Keratinocyte (primary cell): ENCODE measurements at regions not wholly inside any gene's neighbourhood (a gene's known extent, or its start where the extent isn't known, plus 50 kb on each side); places are given as distances from the start of the nearest gene placed in this dataset.

ENCODE experiments used
- DNase-seq: peaks from one replicate; pipeline ENCODE4 v3.0.0-alpha.2; 2011; ENCODE audit warnings: low read depth, missing footprints, low spot score
- FAIRE-seq: peaks from 2 replicates; lab custom pipeline; 2011; peaks lifted over from hg19 to GRCh38; lab: Jason Lieb, UNC
- H2AFZ ChIP-seq: 2 replicates; pipeline ENCODE4 v1.6.0; 2012; ENCODE audit warnings: low read length, control low read depth, inconsistent platforms; ENCODE audit not compliant: control insufficient read depth
- H3K27ac ChIP-seq: 2 replicates; pipeline ENCODE4 v1.5.1; 2011; ENCODE audit warnings: low read length; ENCODE audit not compliant: control insufficient read depth, insufficient read depth
- H3K27me3 ChIP-seq: 3 replicates; pipeline ENCODE4 v1.6.0; 2011; ENCODE audit warnings: low read length; ENCODE audit not compliant: control insufficient read depth, insufficient read depth; ENCODE audit errors: extremely low read depth
- H3K36me3 ChIP-seq, 2 experiments: 2 replicates in 1 of 2; 3 replicates in 1 of 2; pipeline ENCODE4 v1.5.1; 2011; ENCODE audit warnings: low read length in 2 of 2, mild to moderate bottlenecking in 1 of 2; ENCODE audit not compliant: control insufficient read depth in 2 of 2, insufficient read depth in 2 of 2; ENCODE audit errors: extremely low read depth in 1 of 2
- H3K4me1 ChIP-seq: 3 replicates; pipeline ENCODE4 v1.5.1; 2011; ENCODE audit warnings: low read length; ENCODE audit not compliant: control insufficient read depth, insufficient read depth; ENCODE audit errors: extremely low read depth
- H3K4me2 ChIP-seq: 3 replicates; pipeline ENCODE4 v1.6.0; 2011; ENCODE audit warnings: low read depth, low read length; ENCODE audit not compliant: control insufficient read depth, insufficient read depth; ENCODE audit errors: extremely low read depth
- H3K4me3 ChIP-seq, 3 experiments: fragments of 200-600 bp in 1 of 3; sonication (generic) in 1 of 3; 2 replicates in 2 of 3; 3 replicates in 1 of 3; pipeline ENCODE4 v1.5.1; 2011 to 2016; ENCODE audit warnings: low read length in 3 of 3, mild to moderate bottlenecking in 3 of 3, control low read depth in 2 of 3, inconsistent platforms in 1 of 3, low read depth in 1 of 3, mixed read lengths in 1 of 3, mixed run types in 1 of 3, moderate library complexity in 1 of 3; ENCODE audit not compliant: control insufficient read depth in 2 of 3, insufficient read depth in 2 of 3; ENCODE audit errors: extremely low read depth in 1 of 3
- H3K79me2 ChIP-seq: 2 replicates; pipeline ENCODE4 v1.6.0; 2012; ENCODE audit warnings: low read length; ENCODE audit not compliant: control insufficient read depth, insufficient read depth
- H3K9ac ChIP-seq: 3 replicates; pipeline ENCODE4 v1.6.0; 2011; ENCODE audit warnings: low read length; ENCODE audit not compliant: control insufficient read depth, insufficient read depth; ENCODE audit errors: extremely low read depth
- H3K9me1 ChIP-seq: 3 replicates; pipeline ENCODE4 v1.6.0; 2011; ENCODE audit warnings: low read length; ENCODE audit not compliant: control insufficient read depth, insufficient read depth; ENCODE audit errors: extremely low read depth
- H3K9me3 ChIP-seq: 2 replicates; pipeline ENCODE4 v1.5.1; 2012; ENCODE audit warnings: low read depth, low read length; ENCODE audit not compliant: control insufficient read depth
- H4K20me1 ChIP-seq: 3 replicates; pipeline ENCODE4 v1.6.0; 2011; ENCODE audit warnings: low read length; ENCODE audit not compliant: control insufficient read depth, insufficient read depth; ENCODE audit errors: extremely low read depth
- CTCF ChIP-seq, 3 experiments: IDR thresholded peaks in 1 of 3; conservative IDR thresholded peaks in 1 of 3; optimal IDR thresholded peaks in 1 of 3; 2 replicates in 2 of 3; 3 replicates in 1 of 3; pipeline versions ENCODE3 to v1.5.1; 2011; ENCODE audit warnings: low read length in 3 of 3, mild to moderate bottlenecking in 3 of 3, moderate library complexity in 2 of 3, control low read depth in 1 of 3, inconsistent platforms in 1 of 3; ENCODE audit not compliant: insufficient read depth in 2 of 3; ENCODE audit errors: extremely low read depth in 1 of 3
- EZH2 ChIP-seq: IDR thresholded peaks from one replicate; pipeline ENCODE4 v1.6.1; 2012; ENCODE audit warnings: inconsistent platforms, mild to moderate bottlenecking, low read length, moderate library complexity
- dilution Hi-C: fragments of 300-500 bp; cut with MboI; formaldehyde crosslinking; loops from one replicate; pipeline ENCODE4 v1.7.0; 2020; ENCODE audit warnings: low sequenced_read_pairs; ENCODE audit not compliant: extremely low pct_ligation_motif_present

GRCh38 chr5:125829349-125829748 is 593.9 kb upstream of the GRAMD2B start:
- H3K4me2 ChIP-seq: no peak overlapping the region
- no peaks in the 10 kb centered on the region for H4K20me1 ChIP-seq
- TF ChIP-seq CTCF (optimal IDR thresholded peaks at IDR 0.05 in 1 of 3, IDR thresholded peaks at IDR 0.05 in 1 of 3, conservative IDR thresholded peaks at IDR 0.05 in 1 of 3; ENCODE audit: extremely low read depth in 1 of 3, insufficient read depth in 2 of 3, low read length in 3 of 3) (no peak), EZH2 (no peak)
- H3K4me1 ChIP-seq: no peaks in the 10 kb centered on the region
- no peaks in the 10 kb centered on the region for H3K9me3 ChIP-seq
- no peaks in the 10 kb centered on the region for H3K9me1 ChIP-seq
- DNase-seq (no peak), FAIRE-seq (no peak)
- no peak overlapping the region for H3K27ac ChIP-seq
- no peak overlapping the region for H3K9ac ChIP-seq
- no peaks in the 10 kb centered on the region for H3K36me3 ChIP-seq
- no peak overlapping the region for H2AFZ ChIP-seq
- no peak overlapping the region for H3K4me3 ChIP-seq
- no peaks in the 10 kb centered on the region for H3K79me2 ChIP-seq
- dilution Hi-C loops: no loop called here
- no peaks in the 10 kb centered on the region for H3K27me3 ChIP-seq

GRCh38 chr5:125833398-125833797 is 589.8 kb upstream of the GRAMD2B start:
- Histone ChIP-seq H3K9me1 (no peaks in the 10 kb centered on the region), H4K20me1 (no peaks in the 10 kb centered on the region), H3K79me2 (no peaks in the 10 kb centered on the region), H3K36me3 (no peaks in the 10 kb centered on the region), H3K27ac (no peak overlapping the region), H3K9ac (no peak overlapping the region), H3K4me2 (no peak overlapping the region), H3K4me1 (no peaks in the 10 kb centered on the region), H2AFZ (no peak overlapping the region), H3K27me3 (no peaks in the 10 kb centered on the region), H3K4me3 (no peak overlapping the region), H3K9me3 (no peaks in the 10 kb centered on the region)
- FAIRE-seq (no peak), DNase-seq (no peak)
- TF ChIP-seq CTCF (optimal IDR thresholded peaks at IDR 0.05 in 1 of 3, IDR thresholded peaks at IDR 0.05 in 1 of 3, conservative IDR thresholded peaks at IDR 0.05 in 1 of 3; ENCODE audit: extremely low read depth in 1 of 3, insufficient read depth in 2 of 3, low read length in 3 of 3) (no peak), EZH2 (no peak)
- dilution Hi-C loops: no loop called here
